ENCODE measurements at regions not wholly inside any gene's neighbourhood (a gene's known extent, or its start where the extent isn't known, plus 50 kb on each side); places are given as distances from the start of the nearest gene placed in this dataset.

GRCh38 chr15:93141371-93141794 is 52.4 kb upstream of the RGMA start:
- DNase-seq: peak; percentile 67

DNA sequence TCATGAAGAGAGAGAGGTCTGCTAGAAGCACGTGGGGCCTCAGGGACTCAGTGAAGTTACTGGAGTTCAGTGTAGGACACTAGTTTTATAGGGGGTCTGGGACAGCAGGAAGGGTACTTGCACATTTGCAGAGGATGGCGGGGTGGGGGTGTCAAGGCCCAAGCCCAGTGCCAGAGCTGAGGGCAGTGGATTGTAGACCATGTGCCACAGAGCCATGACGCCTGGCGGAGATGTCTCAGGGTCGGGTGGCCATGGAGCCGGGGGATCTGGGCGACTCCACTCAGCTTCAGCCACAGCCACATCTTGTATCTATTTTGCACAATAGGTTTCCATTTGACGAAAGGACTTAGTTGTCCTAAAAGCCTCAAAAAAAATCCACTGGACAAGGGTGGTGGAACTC is 50.4 kb upstream of the RGMA start:
- peak; percentile 52 for DNase-seq

DNA sequence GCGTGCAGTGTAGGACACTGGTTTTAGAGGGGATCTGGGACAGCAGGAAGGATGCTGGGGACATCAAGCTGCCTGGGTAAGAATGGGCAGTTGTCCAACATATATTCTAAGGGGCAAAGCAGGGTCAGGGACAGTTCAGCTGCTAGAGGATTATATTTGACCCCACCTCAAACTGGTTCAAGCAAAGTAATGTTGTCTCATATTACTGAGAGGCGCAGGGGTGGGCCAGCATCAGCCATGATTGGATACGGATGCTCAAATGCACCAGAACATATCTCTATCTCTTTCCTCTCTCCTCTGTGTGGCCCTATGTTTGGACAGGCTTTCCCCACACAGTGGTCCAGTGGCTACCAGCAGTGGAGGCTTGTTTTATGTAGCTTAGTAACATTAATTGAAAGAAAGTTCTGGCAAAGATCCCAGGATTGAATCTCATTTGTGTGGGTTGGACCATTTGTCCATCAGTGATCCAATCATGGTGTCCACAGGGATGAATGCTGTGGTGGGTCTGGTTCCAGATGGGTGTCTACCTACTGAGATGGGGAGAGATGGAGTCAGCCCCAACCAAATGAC is 49.8 kb upstream of the RGMA start:
- peak; percentile 22 for DNase-seq
